Suprapubic skin (tissue), 3 donors: ENCODE measurements at regions not wholly inside any gene's neighbourhood (a gene's known extent, or its start where the extent isn't known, plus 50 kb on each side); places are given as distances from the start of the nearest gene placed in this dataset.

Experiments used
- CTCF ChIP-seq, 2 donors: fragments of 200-600 bp in 1 of 2; fragments of 450-650 bp in 1 of 2; sonication (generic) in 1 of 2; IDR thresholded peaks; one replicate each; pipeline ENCODE4 v1.5.1; 2016 to 2019; ENCODE audit warnings: antibody characterized with exemption in 2 of 2, mild to moderate bottlenecking in 1 of 2, moderate library complexity in 1 of 2
- POLR2AphosphoS5 ChIP-seq, 3 donors: sonication (generic); formaldehyde crosslinking; IDR thresholded peaks; one replicate each; pipeline ENCODE4 v1.6.1; 2017; ENCODE audit warnings: antibody characterized with exemption in 3 of 3

GRCh38 chr2:22043784-22044183 lies 920.0 kb downstream of the TDRD15 start:
- TF ChIP-seq CTCF (IDR thresholded peaks at IDR 0.05) (no peak), POLR2AphosphoS5 (IDR thresholded peaks at IDR 0.05) (no peak)
